CD4-positive, alpha-beta T cell treated with Interleukin-17A for 4 hours (primary cell): ENCODE measurements at regions not wholly inside any gene's neighbourhood (a gene's known extent, or its start where the extent isn't known, plus 50 kb on each side); places are given as distances from the start of the nearest gene placed in this dataset.
"Not testable (repeated sequence)": the region's sequence is repeated elsewhere in the genome, so short reads cannot be mapped to it uniquely, and the experiment has no call there.

ENCODE experiments used
- DNase-seq: peaks from one replicate; pipeline ENCODE4 v3.0.0-alpha.2; 2020; ENCODE audit warnings: mixed read lengths

DNA sequence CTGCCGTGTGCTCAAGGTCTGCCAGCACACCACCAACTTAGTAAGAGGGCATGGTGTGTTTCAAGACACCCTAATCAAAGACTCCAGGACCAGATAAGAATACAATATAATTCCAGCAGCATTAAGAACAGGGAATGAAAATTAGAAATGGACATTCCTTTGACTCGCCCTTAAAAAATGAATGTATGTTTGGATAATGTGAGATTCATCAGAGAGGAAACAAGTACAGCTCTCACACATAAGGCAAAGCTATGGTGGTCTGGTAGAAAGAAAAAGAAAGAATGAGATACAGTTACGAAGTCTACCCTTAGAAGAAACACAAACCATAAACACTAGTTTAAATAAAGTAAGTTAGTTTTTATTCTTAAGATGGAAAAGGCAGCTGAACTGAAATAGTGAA lies 174.8 kb upstream of the ANK3 start:
- DNase-seq: no peak

DNA sequence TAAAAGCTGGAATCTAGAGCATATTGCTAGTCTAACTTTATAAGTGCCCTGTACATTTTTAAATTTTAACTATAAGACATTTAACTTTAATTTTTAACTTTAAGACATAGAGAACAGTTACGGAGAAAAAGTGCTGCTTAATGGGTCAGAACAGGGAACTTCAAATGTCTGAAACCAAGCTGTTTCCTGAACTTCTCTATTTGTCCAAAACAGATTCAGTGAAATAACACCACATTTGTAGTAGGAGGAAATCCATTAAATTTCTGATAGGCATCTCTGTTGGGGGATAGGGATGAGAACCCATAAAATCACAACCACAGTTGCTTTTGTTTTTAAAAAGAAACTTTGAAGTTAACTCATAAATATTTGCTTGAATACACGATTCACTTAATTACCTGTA lies 170.8 kb upstream of the ANK3 start:
- DNase-seq: no peak

DNA sequence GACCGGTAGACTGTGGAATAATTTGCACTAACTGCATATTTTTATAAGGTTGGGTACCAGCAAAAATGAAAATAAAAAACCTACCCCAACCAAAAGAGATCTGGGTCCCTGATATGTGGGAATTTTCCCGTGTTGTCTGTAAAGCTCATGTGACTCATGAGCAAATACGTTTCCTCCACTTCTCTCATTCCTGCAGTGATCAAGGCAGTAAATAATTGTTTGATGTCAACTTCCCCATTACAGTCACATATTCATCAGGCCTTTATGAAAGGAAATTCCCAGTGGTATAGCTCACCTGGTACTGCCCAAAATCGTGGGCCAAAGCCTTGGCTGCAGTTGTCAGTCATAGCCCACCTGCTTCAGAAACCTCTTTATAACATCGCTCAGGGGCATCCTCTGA lies 166.0 kb upstream of the ANK3 start:
- DNase-seq: no peak

DNA sequence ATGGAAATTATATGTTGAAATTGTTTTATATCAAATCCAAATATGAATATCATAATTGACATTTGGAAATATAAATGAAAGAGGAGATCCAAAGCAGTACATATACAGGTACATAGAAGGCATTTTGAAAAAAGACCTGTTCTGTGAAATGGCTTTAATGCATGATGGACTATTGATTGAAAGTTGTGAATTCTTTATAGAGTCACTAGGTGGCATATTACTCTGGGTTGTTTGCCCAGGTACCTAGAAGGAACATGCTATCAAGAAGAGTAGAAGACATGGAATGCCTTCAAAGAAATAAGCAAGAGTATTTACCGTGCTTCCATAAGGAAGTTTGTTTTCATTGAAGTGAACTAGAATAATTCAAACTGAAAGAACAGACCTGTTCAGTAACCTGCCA lies 160.0 kb upstream of the ANK3 start:
- DNase-seq: no peak

DNA sequence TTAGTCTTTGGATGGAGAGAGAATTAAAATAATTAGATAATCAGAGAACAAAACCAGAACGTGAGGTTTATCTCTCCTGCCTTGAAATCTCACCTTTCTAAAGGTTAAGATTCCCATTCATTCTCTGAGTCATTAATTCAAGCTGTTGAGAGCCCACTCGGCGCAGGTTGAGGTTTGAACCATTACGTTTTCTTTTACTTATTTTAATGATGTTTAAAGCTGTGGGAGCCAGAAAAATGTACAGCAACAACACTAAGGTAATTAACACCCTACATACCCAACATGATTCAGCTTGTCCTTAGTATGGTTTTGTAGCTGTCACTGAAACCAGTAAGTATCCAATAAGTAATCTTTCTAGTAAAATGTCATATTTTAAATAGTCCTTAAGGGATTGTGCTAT lies 153.0 kb upstream of the ANK3 start:
- no peak for DNase-seq

DNA sequence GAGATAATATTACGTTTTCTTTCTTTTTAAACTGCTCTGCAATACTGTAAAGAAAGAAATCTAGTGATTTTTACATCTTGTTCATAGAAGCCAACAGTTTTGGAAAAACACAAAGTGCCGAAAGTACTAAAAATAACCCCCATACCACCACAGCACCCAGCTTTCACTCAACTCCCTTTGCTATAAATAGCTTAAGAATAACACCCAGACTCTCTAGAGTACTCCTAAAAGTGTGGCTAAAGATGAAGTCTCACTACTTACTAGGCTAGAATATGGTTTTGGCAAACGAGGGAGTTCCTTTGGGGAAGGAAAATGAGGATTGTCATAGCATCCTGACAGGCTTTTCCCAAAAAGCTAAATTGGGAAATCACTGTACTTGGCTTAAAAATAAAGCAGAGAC lies 151.8 kb upstream of the ANK3 start:
- no peak for DNase-seq

DNA sequence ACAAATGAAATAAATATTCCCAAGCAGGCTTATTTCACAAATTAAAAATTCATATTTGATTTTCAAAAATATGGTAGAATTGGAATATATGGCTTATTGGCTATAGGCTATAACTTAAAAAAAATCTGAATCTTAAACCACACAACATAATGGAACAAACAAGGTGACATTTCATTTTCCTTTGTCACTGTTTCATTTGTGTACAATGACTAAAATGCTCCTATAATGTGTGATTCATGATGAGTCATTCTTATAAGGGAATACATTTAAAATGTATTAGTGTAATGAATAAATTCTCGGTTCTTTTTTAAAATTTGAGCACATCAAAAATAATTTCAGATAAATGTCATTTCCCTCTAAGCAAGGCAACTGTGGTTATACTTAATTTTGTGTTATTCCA lies 148.0 kb upstream of the ANK3 start:
- DNase-seq: no peak

DNA sequence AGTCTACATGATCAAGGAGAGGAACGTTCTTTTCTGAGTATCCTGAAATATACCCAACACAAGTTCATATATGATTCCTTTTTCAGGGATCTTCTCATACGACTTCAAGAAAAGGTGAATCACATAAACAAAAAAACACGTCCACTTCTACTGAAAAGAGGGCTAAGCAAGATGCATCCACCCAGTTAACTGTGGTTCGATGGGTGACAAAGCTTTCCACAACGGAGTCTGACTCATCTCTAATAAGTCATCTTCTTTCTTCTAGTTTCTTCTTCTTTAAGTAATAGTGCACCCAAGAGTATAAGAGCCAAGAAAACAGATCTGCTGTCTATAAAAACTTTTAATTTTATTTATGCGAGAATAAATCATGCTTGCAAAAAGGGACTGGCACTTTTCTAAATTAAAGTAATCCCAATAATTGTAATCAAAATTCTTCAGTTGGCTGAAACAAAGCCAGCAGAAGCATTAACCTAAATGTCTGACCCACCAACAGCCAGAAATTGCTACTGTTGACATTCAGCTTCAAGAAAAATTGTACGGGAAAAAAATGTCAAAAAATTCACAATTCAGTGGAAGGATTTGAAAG lies 146.9 kb upstream of the ANK3 start:
- DNase-seq: no peak

DNA sequence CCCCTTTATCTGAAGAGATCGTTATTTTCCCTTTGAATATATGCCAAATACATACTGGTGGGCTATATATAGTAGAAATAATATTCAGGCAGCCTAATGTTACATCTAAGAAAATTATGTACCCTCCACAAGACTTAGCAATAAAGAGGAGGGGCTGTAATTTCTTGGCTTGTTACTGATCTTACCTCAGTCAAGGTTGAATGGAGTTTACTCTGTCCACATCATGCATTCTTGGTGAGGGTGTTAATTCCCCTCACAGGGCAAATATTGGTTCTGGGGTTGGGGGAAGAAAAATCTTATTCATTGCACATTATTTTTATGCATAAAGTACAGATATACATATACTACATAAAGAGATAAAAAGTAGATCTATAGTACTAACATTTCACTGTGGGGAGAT lies 145.8 kb upstream of the ANK3 start:
- no peak for DNase-seq

DNA sequence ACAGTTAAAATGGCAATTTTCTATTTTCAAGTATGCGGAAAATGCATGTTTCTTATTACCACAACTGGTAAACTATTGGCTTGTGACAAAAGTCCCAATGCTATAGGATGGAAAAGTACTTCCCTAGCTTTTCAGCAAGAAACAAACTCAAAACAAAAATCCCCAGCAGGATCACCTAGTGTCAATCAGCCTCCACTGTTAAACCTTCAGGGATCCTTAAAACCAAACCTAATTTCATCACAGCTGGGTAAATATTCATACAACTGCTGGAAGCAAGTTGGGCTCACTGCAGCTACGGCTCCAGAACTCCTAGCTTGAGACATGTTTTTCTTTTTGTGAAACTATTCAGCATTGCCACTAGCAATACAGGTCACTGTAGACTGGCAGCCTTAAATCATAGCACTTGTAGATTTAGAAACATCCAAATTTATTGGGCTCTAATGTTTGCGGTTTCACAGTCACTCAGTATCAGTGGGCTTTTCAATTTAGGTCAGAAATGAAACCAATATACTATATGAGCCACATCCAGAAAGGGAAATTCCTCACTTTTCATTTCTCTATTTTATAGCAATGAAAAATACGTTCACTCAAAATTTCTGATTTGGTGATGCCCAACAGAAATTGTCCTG lies 145.2 kb upstream of the ANK3 start:
- no peak for DNase-seq

DNA sequence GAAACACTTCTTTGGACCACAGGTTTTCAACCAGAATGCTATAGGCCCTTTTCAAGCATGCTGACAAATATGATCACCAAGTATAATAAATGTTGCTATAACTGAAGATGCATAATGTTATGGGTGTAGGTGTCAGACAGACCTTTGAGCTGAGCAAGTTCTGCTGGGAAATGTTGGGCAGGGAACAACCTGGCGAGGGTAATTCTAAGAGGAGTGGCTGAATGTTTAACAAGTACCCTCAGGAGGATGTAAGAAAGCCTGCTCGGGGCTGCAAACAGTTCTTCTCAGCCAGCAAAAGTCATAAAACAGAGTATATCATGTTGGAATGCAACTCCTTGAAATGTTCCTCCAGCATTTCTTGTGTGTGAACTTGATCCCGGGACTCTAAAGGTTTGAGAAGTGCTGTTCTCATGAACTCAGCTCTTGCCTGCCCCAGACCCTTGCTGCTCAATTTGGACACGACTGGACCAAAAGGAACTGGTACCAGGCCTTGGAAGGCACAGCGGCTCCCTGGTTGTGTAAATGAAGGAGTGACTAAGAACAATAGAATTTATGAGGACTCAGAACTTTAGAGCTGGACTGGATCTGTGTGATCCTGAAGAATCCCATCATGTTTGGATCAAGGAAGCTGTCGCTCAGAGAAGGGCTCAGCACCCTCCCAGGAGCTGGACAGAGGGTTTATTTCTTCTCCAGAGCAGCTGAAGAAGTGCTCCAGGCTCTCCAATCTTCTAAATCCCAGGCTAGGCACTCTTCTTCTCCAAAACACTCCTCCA lies 143.2 kb upstream of the ANK3 start:
- DNase-seq: no peak

DNA sequence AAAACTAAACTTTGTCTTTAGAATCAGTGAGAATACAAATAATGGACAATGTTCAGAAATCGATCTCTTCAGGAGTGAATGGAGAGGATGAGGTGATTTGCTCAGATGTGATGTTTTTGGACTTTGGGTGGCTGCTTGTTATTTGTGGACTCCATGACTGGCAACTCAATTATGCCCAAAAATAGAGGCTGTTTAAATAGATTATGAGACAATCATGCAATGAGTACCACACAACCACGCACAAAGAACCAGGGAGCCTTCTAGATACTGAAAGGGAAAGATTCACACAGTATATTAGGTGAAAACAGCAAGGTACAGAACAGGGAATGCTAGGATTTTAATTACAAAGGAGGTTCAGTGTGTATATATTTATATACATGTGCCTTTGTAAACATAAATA lies 141.3 kb upstream of the ANK3 start:
- no peak for DNase-seq

DNA sequence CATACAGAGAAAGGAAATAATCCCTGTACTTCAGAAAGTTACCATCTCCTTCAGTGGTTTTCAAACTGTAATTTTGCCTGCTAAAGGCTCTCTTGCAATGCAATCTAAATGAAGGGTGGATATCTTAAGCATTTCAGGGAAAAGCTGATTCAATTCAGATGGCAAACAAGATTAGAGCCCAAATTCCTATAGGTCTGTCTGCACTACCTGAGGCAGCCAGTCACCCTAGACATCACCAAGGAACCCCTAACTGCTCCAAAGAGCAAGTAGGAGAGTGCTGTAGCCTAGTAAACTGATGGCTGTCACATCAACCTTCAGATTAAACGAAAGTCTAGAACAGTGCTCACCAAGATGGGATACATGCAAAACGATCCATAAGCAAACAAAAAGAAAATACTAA lies 138.0 kb upstream of the ANK3 start:
- DNase-seq: no peak

DNA sequence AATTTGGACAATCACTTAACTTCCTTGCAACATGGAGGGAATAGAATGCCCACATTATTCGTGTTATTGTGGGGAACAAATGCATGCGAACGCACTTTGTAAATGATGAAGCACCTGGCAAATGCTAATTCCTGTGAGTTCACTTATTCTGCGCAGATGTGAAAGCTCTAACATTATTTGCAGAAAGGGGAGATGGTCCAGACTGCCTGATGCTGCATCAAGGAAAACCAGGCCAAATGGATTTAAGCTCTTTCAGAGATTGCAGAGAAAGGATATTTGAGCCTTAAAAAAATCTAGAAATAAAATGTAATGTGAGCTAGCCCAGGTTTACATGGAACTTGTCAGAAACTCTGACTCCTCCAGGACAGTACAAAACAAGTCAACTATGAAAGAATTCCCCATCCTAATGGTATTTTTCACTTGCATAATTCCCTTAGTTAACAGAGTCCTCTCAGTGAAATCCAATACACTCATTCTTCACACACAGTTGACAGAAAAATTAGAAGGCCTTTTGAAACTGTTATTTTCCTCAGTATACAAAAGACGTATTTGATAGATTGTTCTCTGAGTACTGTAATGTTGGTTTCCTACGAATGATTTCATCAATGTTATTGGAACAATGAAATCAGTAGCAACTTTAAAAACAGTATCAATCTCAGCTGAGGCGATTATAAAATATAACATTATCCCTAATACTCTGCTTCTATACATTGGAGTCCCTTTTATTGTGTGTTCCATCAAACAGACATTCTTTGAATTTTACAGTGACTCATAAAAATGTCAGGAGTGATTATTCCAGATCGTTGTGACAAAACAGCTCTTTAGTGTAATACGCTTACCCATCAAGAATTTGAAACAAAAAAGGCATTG lies 136.3 kb upstream of the ANK3 start:
- no peak for DNase-seq

DNA sequence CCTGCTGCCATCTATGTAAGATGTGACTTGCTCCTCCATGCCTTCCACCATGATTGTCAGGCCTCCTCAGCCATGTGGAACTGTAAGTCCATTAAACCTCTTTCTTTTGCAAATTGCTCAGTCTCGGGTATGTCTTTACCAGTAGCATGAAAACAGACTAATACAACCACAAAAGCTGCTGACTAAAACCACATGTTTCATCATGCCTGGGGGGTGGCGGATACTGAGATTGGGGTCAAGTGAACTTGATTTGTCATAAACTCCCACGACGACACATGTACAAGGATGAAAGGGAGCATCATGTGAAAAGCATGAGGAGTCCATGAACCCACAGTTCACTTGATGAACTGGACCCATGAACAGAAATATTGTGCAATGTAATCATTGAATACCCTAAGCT lies 134.9 kb upstream of the ANK3 start:
- no peak for DNase-seq

DNA sequence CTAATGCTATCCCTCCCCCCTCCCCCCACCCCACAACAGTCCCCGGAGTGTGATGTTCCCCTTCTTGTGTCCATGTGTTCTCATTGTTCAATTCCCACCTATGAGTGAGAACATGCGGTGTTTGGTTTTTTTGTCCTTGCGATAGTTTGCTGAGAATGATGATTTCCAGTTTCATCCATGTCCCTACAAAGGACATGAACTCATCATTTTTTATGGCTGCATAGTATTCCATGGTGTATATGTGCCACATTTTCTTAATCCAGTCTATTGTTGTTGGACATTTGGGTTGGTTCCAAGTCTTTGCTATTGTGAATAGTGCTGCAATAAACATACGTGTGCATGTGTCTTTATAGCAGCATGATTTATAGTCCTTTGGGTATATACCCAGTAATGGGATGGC lies 133.7 kb upstream of the ANK3 start:
- DNase-seq: not testable (repeated sequence)

DNA sequence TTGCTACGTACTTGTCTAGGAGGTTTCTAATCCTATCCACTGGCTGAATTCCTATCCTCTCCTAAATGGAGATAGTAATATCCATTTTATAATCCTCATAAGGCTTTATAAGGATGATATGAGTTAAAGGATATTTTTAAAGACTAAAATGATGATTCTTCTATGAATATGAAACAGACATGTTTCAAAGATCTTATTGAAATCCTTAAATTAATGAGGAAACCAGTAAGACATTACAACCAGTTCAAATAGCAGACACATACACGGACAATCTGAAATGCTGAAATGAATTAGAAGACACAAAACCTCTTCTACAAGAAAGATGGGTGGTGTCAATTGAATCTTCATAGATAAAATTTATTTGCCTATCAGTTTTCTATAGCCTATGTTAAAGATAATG lies 132.9 kb upstream of the ANK3 start:
- no peak for DNase-seq

DNA sequence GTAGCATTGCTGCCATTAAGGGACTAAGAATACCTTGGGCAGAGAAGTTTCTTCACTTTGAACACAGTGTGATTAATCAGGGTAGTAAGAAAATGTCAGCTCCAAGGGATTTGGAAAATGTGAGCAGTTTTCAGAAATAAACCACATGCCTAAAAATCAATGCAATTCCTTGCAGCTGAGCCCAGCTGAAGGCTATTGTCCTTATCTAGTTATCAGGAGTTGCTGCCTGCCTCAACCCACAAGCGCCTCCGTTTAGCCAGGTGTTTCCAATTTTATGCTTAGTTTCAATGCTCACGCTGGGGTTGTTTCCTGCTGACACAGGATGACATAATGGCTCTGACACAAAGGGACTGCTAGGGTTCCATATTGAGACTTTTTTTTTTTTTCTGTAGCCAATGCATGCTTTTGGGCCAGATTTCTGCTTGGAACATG lies 132.3 kb upstream of the ANK3 start:
- DNase-seq: no peak

DNA sequence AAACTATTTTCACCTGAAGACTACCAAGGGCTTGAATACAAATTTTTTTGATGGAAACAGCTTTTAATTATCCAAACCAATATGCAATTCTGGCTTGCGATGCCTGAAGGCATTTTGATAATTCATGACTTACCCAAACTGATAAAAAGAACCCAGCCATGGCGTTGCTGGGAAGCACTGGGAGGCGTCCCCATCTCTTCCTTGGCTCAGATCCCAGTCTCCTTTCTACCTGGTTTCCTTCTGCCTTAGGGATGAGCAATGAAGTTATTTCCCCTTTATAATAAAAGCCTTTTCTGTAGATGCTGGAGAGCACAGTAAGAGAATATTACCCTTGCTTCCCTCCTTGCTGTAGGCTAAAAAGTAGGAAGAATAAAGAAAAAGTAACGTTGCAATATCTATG lies 129.1 kb upstream of the ANK3 start:
- no peak for DNase-seq

DNA sequence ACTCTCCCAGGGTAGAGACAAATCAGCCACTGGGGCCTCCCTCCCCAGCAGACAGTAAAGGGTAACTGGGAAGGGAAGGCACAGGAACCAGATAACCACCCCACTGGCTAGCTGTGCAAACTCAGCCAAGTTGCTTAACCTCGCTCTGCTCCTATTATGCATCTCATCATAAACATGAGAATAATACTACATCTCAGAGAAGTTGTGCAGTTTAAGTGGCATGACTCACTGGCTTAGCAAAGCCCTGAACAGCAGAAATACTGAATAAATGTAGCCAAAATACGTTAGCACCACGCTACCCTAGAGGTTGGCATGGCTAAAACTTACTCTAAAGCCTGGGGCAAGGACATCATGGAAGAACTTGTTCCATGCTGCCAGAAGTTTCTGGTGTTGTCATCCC lies 128.1 kb upstream of the ANK3 start:
- no peak for DNase-seq

DNA sequence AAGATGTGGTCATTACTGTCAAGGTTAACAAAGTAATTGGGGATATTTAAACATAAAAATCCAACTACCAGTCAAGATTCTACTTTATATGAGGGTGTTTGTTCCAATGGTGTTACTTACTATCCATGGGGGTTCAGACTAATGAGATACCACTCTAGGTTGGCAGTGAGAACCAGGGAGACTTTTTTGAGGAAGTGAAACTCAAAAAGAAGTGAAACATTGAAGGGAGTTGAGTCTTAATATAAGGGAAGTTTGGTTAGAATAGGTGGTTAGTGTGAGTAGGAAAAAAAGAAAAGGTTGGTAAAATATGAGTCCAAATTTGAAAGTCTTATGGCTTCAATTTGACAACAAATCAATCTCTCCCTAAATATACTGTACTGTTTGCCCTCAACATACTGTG lies 123.6 kb upstream of the ANK3 start:
- no peak for DNase-seq

DNA sequence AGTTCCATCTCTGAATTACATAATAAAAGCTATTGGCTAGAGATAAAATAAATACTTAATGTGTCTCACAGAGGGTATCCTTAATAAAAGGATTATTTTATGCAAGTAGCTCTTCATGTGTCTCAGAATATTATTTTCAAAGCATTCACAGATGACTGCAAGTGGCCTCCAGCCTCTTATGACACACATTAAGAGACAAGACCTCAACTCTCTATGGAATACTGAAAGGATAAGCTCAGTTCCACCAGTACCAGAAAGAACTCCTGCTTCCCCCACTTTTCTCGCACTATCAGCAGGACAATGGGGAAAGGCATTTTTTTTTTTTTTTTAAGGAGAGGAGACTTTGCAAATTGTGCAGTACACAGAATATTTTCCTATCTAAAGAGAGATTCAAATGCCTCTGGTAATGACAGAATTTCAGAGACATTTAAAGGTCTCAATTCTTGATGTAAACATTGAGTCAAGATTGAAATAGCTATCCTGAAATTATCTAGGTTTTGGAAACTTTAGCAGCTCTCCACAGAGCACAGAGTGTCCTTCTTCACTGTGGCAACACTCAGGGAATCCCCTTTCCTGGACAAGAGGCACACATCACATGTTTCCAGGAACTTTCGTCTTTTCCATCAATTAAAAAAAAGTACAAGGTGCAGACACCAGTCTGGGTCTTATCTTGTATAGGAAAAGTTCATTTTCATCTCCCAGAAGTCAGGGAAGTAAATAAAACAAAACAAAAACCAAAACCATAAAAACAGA lies 122.0 kb upstream of the ANK3 start:
- DNase-seq: no peak

DNA sequence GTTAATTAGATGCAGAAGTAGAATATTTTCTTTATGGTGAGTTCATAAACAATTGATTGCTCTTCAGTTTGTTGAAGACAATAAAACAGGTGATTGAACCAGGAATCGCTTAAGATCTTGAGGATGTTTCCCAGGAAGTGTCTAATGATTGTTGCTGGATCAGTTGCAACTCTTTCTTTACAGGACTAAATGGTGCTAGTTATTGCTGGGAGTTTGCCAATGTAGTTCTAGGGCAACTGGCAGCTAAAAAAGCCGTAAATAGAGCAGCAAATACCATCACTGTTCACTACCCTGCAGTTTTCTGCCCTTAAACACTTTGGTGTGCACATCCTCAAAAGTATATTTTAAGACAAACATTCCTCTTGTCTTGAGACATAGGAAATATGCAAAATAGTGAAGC lies 119.2 kb upstream of the ANK3 start:
- no peak for DNase-seq
